CD4-positive, alpha-beta T cell treated with Interleukin-6 for 4 hours (primary cell): ENCODE measurements at regions not wholly inside any gene's neighbourhood (a gene's known extent, or its start where the extent isn't known, plus 50 kb on each side); places are given as distances from the start of the nearest gene placed in this dataset.

ENCODE experiments used
- DNase-seq: peaks from one replicate; pipeline ENCODE4 v3.0.0-alpha.2; 2020; ENCODE audit warnings: mixed read lengths

DNA sequence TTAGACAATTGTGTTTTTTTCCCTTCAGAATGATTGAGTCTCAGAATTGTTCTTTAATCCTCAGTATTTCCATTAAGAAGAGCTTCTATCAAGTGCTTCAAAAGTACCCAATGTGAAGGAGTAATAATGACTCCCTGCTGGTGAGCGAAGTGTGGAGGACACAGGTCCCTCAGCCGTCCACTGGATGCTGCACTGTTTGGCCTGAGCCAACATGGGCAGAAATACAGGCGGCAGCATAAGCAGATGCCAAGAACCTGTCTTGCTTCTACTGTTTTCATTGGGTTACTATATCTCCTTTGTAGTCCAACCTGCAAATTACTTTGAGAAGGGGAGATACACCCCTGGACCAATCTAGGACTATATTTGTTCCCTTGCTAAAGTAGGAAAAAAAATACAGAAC is 55.3 kb upstream of the DPH5 start:
- no peak for DNase-seq

DNA sequence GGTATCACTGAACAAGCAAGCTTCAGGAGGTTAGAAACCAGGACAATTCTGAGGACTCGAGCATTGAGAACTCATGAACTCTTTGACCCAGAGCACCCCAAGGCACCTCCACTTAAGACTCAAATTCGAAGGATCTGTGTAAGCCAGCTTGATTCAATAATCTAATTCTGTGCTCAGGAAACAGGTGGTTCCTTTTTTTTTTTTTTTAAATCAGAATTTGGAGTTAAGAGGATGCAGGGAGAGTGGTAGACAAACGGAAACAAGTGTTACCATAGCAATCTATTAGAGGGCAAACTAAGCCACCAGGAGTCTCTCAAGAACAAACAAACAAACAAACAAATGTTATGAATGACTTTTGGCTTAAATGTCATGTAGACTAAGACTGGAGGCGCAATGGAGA is 53.8 kb upstream of the DPH5 start:
- no peak for DNase-seq

DNA sequence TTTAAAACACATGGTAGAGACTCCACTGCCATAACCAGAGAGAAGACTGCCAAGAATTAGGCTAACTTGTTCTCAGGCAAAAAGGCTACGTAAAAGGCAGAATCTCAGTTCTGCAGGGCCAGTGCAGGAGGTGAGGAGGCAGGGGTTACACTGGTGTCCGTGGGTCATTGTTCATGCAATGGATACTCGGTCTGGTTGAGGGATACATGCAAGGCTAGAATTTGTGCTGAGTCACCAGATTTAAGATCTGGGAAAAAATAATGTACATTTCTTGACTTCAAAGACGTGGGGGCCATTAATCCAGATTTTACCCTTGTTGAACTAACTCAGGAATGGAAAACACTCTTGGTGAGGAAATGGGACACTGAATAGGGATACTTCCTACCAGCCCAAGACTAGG is 52.3 kb upstream of the DPH5 start:
- DNase-seq: no peak

DNA sequence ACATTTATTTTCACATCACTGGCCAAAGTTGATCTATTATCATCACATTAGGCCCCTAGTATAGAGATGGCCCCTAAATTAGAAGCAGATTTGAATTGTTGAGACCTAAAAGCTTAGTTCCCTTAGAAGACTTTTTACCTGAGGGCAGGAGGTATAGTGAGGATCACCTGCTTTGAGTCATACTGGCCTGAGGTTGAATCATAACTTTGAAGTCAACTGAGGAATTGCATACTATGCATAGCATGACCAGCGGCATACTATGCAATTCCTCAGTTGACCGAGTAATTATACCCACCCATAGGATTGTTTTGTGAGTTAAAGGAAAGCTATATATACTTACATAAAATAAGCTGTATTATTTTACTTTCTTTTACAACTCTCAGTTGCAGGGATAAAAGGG is 50.3 kb upstream of the DPH5 start:
- no peak for DNase-seq
